Natural killer cell (primary cell): ENCODE measurements at regions not wholly inside any gene's neighbourhood (a gene's known extent, or its start where the extent isn't known, plus 50 kb on each side); places are given as distances from the start of the nearest gene placed in this dataset.

Experiments
- ATAC-seq, 3 donors: fragments of 150-1000 bp in 2 of 3; fragments of 200-7000 bp in 1 of 3; cut with Tn5 transposase; 1 replicate in 1 of 3; 2 replicates in 2 of 3; pipeline ENCODE4 v1.10.0; 2021; ENCODE audit warnings: mild to moderate bottlenecking in 2 of 3, moderate library complexity in 2 of 3
- DNase-seq, 2 donors: peaks; one replicate each; pipeline versions ENCODE4 v3.0.0 to v3.0.0-alpha.2; 2013 to 2021; ENCODE audit warnings: mixed read lengths in 1 of 2
- H3K27ac ChIP-seq: one replicate; pipeline ENCODE4 v1.5.1; 2013; ENCODE audit warnings: mild to moderate bottlenecking, low read length
- H3K27me3 ChIP-seq: one replicate; pipeline ENCODE4 v1.6.1; 2013; ENCODE audit warnings: low read length; ENCODE audit not compliant: control insufficient read depth, insufficient read depth
- H3K36me3 ChIP-seq: one replicate; pipeline ENCODE4 v1.6.1; 2013; ENCODE audit warnings: low read length; ENCODE audit not compliant: control insufficient read depth, insufficient read depth
- H3K4me1 ChIP-seq: one replicate; pipeline ENCODE4 v1.6.1; 2013; ENCODE audit warnings: low read length; ENCODE audit not compliant: control insufficient read depth, insufficient read depth
- H3K4me3 ChIP-seq: one replicate; pipeline ENCODE4 v1.5.1; 2013; ENCODE audit warnings: low read length
- H3K9me3 ChIP-seq: one replicate; pipeline ENCODE4 v1.6.1; 2013; ENCODE audit warnings: low read length; ENCODE audit not compliant: control insufficient read depth, insufficient read depth
- H3K27ac Mint-ChIP-seq, 2 donors: one replicate each; pipeline ENCODE4 v1.8.0; 2022; ENCODE audit warnings: mild to moderate bottlenecking in 2 of 2, mixed read lengths in 2 of 2, moderate library complexity in 1 of 2
- H3K27me3 Mint-ChIP-seq, 2 donors: one replicate each; pipeline ENCODE4 v1.8.0; 2022; ENCODE audit warnings: low read depth in 2 of 2, mixed read lengths in 2 of 2
- H3K36me3 Mint-ChIP-seq: one replicate; pipeline ENCODE4 v1.8.0; 2022; ENCODE audit warnings: mixed read lengths
- H3K4me1 Mint-ChIP-seq, 2 donors: one replicate each; pipeline ENCODE4 v1.8.0; 2022; ENCODE audit warnings: mixed read lengths in 2 of 2
- H3K4me3 Mint-ChIP-seq: one replicate; pipeline ENCODE4 v1.8.0; 2022; ENCODE audit warnings: mild to moderate bottlenecking, moderate library complexity, mixed read lengths
- H3K9me3 Mint-ChIP-seq, 2 donors: one replicate each; pipeline ENCODE4 v1.8.0; 2022; ENCODE audit warnings: mixed read lengths in 2 of 2
- CTCF ChIP-seq: fragments of 200-600 bp; IDR thresholded peaks from one replicate; pipeline ENCODE4 v1.8.0; 2022; ENCODE audit warnings: antibody characterized with exemption
- WGBS: methylation state at CpG from one replicate; pipeline ENCODE4 v1.1.7; 2013; ENCODE audit warnings: missing lambda C conversion rate; ENCODE audit not compliant: insufficient coverage; 5-methylcytosine and 5-hydroxymethylcytosine counted together
- intact Hi-C: fragments of 100-400 bp; cut with micrococcal nuclease; formaldehyde crosslinking; loops from one replicate; pipeline ENCODE4 v1.14.2; 2022

- peaks cover 3% of the 10 kb centered on the region for H3K9me3 ChIP-seq
- Mint-ChIP-seq H3K9me3 (peaks cover 0 to 3% of the 10 kb centered on the region in 2 donors), H3K4me3 (no peak overlapping the region), H3K27ac (no peak overlapping the region), H3K4me1 (no peaks in the 10 kb centered on the region), H3K36me3 (no peaks in the 10 kb centered on the region), H3K27me3 (no peaks in the 10 kb centered on the region)
- intact Hi-C loops = no loop called here
- H3K4me3 ChIP-seq = no peak overlapping the region
- no peak for TF ChIP-seq CTCF
- ATAC-seq (no peak), DNase-seq (no peak)
- no peaks in the 10 kb centered on the region for H3K27me3 ChIP-seq
- 73% methylated on average over 2 of the region's 3 CpGs for WGBS
- H3K27ac ChIP-seq = no peak overlapping the region
- H3K36me3 ChIP-seq = no peaks in the 10 kb centered on the region
- H3K4me1 ChIP-seq = no peaks in the 10 kb centered on the region
These were observed 461.3 kb upstream of the SOX11 start for GRCh38 chr2:5230855-5231254.

DNA sequence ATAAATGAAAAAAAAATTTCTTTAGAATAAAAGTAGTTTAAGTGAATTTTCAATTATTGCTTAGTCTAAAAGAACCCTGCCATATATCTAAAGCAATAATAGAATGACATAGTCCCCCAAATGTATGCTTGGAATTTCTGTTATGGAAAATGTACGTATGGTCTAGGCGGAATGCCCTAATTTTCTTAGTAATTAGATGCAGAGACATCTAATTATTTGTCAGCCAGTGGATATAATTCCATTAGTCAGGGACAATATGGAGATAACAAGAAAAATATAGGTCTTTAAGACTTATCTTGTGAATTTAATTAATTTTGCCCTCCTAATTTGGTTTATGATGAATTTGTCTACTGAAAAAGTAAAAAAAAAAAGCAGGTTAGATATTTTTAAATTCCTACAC is 460.9 kb upstream of the SOX11 start:
- no peak overlapping the region for H3K27ac Mint-ChIP-seq
- WGBS = 95% methylated on average over 2 of the region's 2 CpGs

DNA sequence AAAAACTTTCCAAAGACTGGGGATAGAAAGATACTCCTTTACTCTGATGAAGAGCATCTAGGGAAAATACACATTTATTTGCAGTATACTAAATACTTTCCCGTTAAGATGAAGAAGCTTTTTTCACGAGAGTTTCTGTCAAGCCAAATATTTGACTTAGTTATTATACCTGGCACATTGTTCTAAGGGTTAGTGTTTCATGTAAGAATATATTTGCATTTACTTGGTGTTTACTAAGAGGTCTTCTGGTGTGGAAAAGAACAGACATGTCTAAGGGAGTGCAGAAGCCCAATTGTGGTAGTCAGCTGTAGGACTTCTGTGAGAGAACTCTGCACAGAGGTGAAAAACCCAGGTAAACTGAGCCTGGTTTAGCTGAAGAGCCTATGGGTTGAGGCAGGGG is 457.6 kb upstream of the SOX11 start:
- Histone ChIP-seq H3K4me1 (no peaks in the 10 kb centered on the region), H3K27me3 (no peaks in the 10 kb centered on the region), H3K36me3 (no peaks in the 10 kb centered on the region), H3K4me3 (no peak overlapping the region), H3K27ac (no peak overlapping the region), H3K9me3 (no peaks in the 10 kb centered on the region)
- WGBS = no CpG with 5 or more reads among the region's 2 CpGs
- H3K9me3 Mint-ChIP-seq = peaks cover 0 to 3% of the 10 kb centered on the region in 2 donors
- TF ChIP-seq CTCF = no peak
- no peak overlapping the region for H3K27ac Mint-ChIP-seq
- no peaks in the 10 kb centered on the region for H3K27me3 Mint-ChIP-seq
- no peak overlapping the region for H3K4me3 Mint-ChIP-seq
- H3K4me1 Mint-ChIP-seq = no peaks in the 10 kb centered on the region
- ATAC-seq = no peak
- H3K36me3 Mint-ChIP-seq = peaks cover 6% of the 10 kb centered on the region
- no peak for DNase-seq
- intact Hi-C loops = no loop called here

More for the DNA sequence above, 460.9 kb upstream of the SOX11 start:
- Histone ChIP-seq H3K4me1 (no peaks in the 10 kb centered on the region), H3K36me3 (no peaks in the 10 kb centered on the region), H3K27me3 (no peaks in the 10 kb centered on the region), H3K4me3 (no peak overlapping the region), H3K27ac (no peak overlapping the region), H3K9me3 (peaks cover 3% of the 10 kb centered on the region)
- peaks cover under 1% of the 10 kb centered on the region for H3K36me3 Mint-ChIP-seq
- ATAC-seq = no peak
- DNase-seq = no peak
- H3K9me3 Mint-ChIP-seq = peaks cover 0 to 3% of the 10 kb centered on the region in 2 donors
- no peaks in the 10 kb centered on the region for H3K27me3 Mint-ChIP-seq
- TF ChIP-seq CTCF = no peak
- H3K4me3 Mint-ChIP-seq = no peak overlapping the region
- intact Hi-C loops = no loop called here
- H3K4me1 Mint-ChIP-seq = no peaks in the 10 kb centered on the region

GRCh38 chr2:5235701-5236100 is 456.5 kb upstream of the SOX11 start:
- WGBS = 86% methylated on average over 9 of the region's 9 CpGs
- Histone ChIP-seq H3K27me3 (no peaks in the 10 kb centered on the region), H3K4me3 (no peak overlapping the region), H3K36me3 (no peaks in the 10 kb centered on the region), H3K9me3 (no peaks in the 10 kb centered on the region), H3K4me1 (no peaks in the 10 kb centered on the region), H3K27ac (no peak overlapping the region)
- peaks cover 6% of the 10 kb centered on the region for H3K36me3 Mint-ChIP-seq
- no peak for TF ChIP-seq CTCF
- ATAC-seq = no peak
- no peaks in the 10 kb centered on the region for H3K27me3 Mint-ChIP-seq
- H3K4me1 Mint-ChIP-seq = no peaks in the 10 kb centered on the region
- peaks cover 0 to 3% of the 10 kb centered on the region in 2 donors for H3K9me3 Mint-ChIP-seq
- intact Hi-C loops = no loop called here
- DNase-seq = no peak
- no peak overlapping the region for H3K4me3 Mint-ChIP-seq
- H3K27ac Mint-ChIP-seq = no peak overlapping the region
